ENCODE measurements at regions not wholly inside any gene's neighbourhood (a gene's known extent, or its start where the extent isn't known, plus 50 kb on each side); places are given as distances from the start of the nearest gene placed in this dataset.

GRCh38 chr10:131490991-131491594, 179.6 kb upstream of the TCERG1L start:
- ATAC-seq (no peak), DNase-seq (no peak)

DNA sequence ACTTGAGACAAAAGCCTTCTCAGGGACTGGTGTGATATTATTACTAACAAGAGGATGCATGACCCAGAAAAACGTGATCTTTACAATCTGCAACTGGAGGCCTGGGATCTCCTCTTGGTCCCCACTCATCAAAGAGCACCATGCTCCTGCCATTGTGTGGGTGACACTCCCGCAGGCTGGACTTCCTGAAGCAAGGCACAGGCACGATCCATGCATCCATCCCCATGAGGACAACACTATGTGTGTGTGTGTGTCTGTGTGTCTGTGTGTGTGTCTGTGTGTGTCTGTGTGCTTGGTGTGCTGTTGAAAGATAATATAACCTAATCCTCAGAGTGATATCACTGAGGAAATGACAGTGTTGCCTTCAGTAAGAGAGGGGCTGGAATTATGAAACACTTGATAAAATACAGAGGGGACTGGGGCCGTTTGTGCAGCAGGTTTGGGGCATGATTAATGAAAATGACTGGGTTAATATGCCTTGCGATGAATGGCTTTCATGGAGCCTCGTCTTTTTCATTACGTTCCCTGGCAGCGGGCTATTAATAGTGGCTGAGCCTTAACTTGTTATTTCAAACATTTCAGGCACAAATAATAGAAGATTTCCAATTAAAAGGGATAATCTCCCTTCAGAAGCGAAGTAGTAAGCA, 180.8 kb upstream of the TCERG1L start:
- no peak for ATAC-seq
- DNase-seq: no peak

DNA sequence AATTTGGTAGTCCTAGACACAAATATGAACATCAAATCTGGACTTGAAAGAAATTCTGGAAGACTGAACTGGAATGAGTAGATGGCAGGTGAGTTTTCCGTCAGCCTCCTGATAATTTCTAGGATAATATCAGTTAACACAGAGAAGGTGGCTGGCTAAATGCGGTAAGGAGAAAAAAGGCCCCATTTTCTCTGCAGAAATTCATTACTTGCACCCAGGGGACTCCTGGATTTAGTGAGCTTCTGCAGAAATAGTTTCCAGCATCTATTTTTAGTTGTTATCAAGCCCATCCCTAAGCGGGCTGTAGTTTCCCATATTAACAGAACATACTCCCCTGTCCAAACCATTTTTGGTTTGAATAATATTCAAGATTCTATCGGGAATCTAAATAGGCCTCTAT, 181.9 kb upstream of the TCERG1L start:
- DNase-seq: no peak
- no peak for ATAC-seq

DNA sequence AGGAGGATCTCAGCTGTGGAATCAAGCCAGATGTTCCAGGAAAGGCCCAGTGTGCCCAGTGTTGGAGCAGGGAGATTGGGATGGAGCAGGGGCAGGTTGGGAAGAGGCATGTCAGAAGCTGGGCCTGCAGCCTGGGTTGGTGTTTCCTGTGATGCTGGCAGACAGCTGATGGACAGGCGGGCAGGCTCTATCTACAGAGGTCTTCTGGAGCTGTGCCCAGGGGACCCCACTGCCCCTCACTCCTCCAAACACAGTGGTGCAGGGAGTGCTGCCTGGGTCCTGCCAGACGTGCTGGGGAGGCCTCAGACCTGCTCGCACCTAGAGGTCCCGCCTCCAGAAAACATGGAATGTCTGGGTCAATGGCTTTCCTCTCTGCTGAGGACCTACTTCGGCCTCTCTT, 182.9 kb upstream of the TCERG1L start:
- ATAC-seq (no peak), DNase-seq (no peak)

DNA sequence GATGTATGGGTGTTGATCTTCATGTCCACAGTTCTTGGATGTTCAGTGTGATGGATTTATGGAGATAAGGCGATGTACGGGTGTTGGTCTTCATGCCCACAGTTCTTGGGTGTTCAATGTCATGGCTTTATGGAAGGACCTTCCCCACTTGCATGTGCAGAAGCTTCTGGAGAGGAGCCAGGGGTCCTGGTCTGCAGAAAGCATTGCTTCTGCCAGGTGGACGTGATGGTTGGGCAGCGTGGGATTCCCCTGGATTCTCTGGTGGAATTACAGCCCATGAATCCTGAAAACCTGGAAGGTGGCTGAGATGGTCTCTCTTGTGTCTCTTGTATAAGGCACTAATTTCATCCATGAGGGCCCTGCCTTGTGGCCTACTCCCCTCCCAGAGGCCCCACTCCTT, 183.7 kb upstream of the TCERG1L start:
- DNase-seq (no peak), ATAC-seq (no peak)

- ATAC-seq (no peak), DNase-seq (no peak)
These were observed 184.4 kb upstream of the TCERG1L start for GRCh38 chr10:131495892-131496291.

- DNase-seq (no peak), ATAC-seq (no peak)
These were observed 185.0 kb upstream of the TCERG1L start for GRCh38 chr10:131496351-131497052.

- no peak for ATAC-seq
- no peak for DNase-seq
These were observed 188.0 kb upstream of the TCERG1L start for GRCh38 chr10:131499566-131499965.

- DNase-seq: no peak
- no peak for ATAC-seq
These were observed 188.7 kb upstream of the TCERG1L start for GRCh38 chr10:131500181-131500580.

DNA sequence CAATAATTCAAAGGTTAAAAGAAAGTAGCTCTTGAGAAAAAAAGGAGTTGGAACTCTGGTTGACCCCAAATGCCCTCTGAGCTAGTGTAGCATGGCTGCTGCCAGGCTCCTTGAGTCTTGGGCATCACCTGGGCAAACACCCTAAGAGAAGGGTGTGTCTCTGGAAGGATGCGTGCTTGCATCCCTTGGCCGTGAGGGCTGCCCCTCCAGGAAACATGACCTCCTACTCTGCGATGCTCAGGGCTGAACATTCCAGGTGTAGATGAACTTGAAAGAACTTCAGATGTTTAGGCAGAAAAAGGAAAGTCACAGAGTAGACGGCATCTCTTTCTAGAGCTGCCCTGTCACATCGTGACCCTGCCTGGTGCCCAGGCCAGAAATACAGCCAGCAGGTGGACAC, 189.4 kb upstream of the TCERG1L start:
- DNase-seq: no peak
- no peak for ATAC-seq

- DNase-seq: no peak
- ATAC-seq: no peak
These were observed 192.5 kb upstream of the TCERG1L start for GRCh38 chr10:131503992-131504391.

DNA sequence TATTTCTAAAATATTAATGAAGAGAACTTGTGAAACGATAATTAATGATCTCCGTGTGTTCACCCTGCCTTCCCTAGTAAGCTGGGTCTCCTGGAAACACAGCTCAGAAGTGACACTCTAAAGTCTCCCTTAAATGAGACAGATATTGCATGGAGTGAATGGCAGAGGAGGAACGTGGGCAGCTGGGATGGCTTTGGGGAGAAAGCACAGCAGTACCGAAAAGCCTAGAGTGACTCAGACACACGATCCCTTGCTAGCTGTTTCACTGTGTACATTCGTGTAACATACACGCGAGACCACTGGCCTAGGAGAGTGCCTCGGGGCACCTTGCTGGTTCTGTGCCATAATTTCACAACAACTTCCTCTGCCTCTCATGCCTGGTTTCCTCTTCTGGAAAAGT, 199.9 kb upstream of the TCERG1L start:
- no peak for DNase-seq
- ATAC-seq: no peak

DNA sequence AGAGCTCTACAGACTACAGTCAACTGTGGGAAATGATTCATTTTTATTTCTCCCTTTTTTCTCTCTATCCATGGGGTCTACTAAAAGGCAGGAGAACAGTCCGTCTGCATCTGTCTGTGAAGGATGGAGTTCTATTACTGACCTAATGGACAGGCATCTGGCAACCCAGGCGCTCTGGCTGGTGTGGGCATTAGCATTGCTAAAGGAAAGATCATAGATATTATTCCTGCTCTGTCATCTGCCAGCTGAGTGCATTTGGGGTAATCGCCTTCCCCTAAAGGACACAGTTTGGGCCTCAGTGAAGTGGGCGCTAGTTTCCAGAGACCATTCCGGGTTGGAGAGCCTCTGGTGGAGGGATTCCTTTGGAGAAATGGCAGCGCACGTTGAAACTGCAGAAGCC, 201.3 kb upstream of the TCERG1L start:
- DNase-seq: no peak
- no peak for ATAC-seq

- ATAC-seq: no peak
- DNase-seq: no peak
These were observed 201.9 kb upstream of the TCERG1L start for GRCh38 chr10:131513445-131513844.

DNA sequence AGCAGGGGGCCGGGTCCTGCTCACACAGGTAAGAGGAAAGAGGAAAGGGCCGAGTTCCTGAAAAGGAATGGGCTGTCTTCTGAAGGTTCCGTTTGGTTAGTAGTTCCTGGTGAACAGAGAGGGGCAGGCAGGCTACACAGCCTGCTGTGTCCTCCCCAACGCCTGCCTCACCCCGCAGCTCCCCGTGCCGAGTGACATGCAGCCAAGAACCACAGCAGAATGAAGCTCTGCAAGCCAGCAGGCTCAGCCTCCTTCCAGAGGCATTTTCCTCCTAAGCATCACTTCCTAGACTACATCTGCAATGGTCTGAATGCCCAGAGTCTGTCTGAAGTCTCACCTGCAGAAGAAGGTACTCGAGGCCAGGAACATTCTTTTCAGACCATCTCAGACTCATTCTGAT, 202.4 kb upstream of the TCERG1L start:
- DNase-seq (no peak), ATAC-seq (no peak)

DNA sequence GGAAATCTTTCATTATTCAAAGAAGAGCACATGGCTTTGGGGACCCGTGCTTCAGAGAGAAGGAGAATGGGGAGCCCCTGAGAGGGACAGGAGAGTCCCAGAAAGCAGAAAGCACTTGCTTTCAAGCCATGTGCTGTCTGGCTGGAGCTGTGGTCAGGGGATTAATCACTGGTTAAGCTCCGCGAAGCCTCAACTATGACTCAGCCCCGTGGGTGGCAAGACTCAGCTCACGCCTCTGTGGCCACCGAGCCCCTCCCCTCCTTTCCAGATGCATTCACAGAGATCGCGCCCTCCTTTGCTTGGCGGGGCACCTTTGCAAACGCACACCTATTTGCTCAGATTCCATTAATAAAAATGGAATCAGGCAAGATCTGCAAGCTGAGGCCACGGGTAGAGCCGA, 202.9 kb upstream of the TCERG1L start:
- no peak for ATAC-seq
- DNase-seq: peak; percentile 33

DNA sequence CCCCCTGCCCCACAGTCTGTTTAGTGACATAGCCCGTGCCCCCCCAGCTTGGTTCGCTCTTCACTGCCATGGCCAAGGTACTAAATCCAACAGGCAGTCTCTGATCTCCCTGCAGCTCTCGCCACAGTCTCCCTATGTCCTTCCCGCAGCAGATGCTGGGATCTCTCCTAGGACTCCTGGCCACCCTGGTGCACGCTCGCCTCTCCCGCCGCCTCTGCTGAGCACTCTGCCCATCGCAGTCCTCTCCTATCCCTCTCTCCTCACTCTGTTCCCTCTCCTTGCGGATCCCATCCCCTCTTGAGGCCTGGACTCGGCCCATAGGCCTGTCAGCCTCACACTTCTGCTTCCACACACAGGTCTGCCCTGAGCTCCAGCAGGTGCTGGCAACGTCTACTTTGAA, 204.8 kb upstream of the TCERG1L start:
- DNase-seq: no peak
- ATAC-seq: no peak

DNA sequence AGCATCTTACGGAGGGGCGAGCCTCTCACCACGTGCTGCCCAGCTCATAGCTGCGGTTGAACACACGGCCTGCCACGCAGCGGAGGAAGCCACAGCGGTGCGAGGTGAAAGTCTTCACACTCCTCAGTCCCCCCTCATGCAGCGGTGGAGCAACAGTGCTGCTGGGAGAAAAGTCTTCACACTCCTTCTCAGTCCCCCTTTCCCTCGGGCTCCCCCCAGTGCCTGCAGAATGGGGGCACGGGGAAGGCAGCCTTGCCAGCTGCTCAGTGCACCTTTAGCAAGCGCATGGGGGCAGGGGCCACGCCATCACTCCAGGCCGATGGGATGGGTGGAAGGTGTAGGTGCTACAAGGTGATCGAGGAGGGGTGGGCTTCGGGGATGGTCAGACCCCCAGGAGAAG, 206.3 kb upstream of the TCERG1L start:
- ATAC-seq (no peak), DNase-seq (no peak)

DNA sequence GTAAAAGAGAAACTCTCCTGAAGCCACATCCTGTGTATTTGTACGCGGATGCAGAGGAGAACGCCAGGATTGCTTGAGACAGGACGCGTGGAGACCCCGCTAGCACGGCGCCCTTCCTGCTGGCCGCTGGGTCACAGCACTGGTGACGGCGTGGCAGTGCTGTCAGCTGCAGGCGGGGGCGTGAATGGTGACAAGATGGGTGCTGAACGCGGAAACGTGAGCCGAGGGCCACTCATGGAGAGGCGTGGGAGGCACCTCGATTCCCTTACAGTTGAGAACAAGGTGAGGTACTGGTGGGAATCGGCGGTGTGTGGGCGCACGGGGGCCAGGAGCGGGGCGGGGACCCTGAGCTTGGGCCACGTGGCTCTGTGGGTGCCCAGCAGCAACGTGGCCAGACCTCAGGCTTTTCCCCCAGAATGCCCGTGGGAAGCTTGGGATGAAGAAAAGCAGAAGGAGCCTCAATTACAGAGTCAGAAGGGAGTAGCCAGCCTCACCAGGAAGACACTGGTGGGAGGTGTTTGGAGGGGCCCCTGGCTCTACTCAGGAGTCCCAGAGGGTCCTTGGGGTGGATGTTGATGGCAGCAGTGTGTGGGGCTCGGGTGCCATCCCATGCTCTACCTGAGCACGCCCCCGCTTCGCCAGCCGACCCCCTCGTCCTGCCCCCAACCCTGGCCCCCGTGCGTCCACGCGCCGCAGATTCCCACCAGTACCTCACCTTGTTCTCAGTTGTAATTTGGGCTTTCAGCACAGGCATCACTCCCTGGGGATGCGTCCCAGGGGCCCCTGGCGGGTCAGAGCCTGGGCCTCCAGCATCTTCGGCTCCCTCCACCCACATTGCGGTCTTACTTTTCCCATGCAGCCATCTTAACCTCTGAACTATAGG, 208.4 kb upstream of the TCERG1L start:
- DNase-seq: no peak
- no peak for ATAC-seq

DNA sequence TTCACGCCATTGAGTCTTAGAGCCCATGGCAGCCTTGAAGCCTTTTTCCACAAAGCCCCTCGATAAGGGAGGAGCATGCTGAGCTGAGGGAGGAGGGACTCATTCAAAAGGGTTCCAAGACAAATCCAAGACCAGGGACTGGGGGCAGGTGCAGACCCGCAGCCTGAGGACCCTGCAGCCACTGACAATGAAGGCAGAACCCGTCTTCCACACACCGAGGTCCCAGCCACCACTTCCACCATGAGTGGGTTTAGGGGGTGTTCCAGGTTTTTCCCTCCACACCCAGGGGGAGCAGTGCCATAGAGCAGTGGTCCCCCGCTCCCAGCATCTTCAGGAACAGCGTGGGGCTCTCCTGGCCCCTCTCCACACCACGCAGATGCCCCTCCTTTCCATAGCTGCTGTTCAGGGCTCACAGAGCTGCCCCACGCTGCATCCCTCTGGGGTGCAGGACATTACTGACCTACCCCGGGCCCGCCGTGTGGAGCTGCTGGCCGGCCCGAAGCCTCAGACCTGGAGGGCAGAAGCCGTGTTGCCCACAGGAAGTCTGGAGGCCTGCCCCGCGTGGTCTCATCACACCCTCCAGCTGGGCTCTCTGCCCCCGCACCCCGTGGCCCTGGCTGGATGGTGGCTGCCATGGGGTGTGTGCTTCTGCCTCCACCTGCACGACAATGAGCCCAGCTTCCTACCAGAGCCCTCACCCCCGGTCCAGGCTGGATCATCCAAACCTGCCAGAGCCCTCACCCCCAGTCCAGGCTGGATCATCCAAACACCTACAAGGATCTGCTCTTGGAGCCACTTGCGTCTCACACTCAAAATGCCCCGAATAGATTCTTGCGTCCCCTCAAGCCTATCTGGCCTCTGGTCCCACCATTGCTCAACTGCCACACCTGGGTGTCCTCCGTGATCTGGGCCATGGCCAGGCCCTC, 220.0 kb upstream of the TCERG1L start:
- no peak for ATAC-seq

GRCh38 chr10:131532291-131532690, 220.8 kb upstream of the TCERG1L start:
- ATAC-seq (no peak), DNase-seq (no peak)

More for the DNA sequence above, 220.0 kb upstream of the TCERG1L start:
- no peak for DNase-seq
